ENCODE measurements at regions not wholly inside any gene's neighbourhood (a gene's known extent, or its start where the extent isn't known, plus 50 kb on each side); places are given as distances from the start of the nearest gene placed in this dataset.

GRCh38 chr6:112459758-112460304, 112.7 kb downstream of the RFPL4B start:
- Histone ChIP-seq H3K4me1 (ENCODE audit: insufficient read depth, low read length, severe bottlenecking) (no peaks in the 10 kb centered on the region), H2AFZ (ENCODE audit: low read length) (no peak overlapping the region), H3K4me3 (ENCODE audit: low read depth, low read length, poor library complexity, severe bottlenecking) (no peak overlapping the region), H3K9ac (ENCODE audit: low read length) (no peak overlapping the region), H3K27ac (ENCODE audit: low read depth, low read length, poor library complexity, severe bottlenecking) (no peak overlapping the region), H3K4me2 (ENCODE audit: low read length) (no peak overlapping the region), H3F3A (ENCODE audit: insufficient read depth, low read length) (no peaks in the 10 kb centered on the region), H3K27me3 (ENCODE audit: insufficient read depth, low read length) (no peaks in the 10 kb centered on the region), H3K36me3 (ENCODE audit: insufficient read depth, low read length) (no peaks in the 10 kb centered on the region), H3K79me2 (ENCODE audit: insufficient read depth, low read length) (no peaks in the 10 kb centered on the region), H3K9me3 (ENCODE audit: low read length) (no peaks in the 10 kb centered on the region), H3K9me2 (ENCODE audit: low read depth, low read length) (no peaks in the 10 kb centered on the region), H4K20me1 (ENCODE audit: insufficient read depth, low read length) (no peaks in the 10 kb centered on the region)
- TF ChIP-seq EZH2 (IDR thresholded peaks at IDR 0.05; ENCODE audit: borderline replicate concordance, low read length) (no peak), CTCF (IDR thresholded peaks at IDR 0.05; ENCODE audit: low read length) (no peak)

GRCh38 chr6:112464901-112465665, 118.0 kb downstream of the RFPL4B start:
- no peak overlapping the region for H3K4me2 ChIP-seq (ENCODE audit: low read length)
- H3K9ac ChIP-seq (ENCODE audit: low read length) = no peak overlapping the region

DNA sequence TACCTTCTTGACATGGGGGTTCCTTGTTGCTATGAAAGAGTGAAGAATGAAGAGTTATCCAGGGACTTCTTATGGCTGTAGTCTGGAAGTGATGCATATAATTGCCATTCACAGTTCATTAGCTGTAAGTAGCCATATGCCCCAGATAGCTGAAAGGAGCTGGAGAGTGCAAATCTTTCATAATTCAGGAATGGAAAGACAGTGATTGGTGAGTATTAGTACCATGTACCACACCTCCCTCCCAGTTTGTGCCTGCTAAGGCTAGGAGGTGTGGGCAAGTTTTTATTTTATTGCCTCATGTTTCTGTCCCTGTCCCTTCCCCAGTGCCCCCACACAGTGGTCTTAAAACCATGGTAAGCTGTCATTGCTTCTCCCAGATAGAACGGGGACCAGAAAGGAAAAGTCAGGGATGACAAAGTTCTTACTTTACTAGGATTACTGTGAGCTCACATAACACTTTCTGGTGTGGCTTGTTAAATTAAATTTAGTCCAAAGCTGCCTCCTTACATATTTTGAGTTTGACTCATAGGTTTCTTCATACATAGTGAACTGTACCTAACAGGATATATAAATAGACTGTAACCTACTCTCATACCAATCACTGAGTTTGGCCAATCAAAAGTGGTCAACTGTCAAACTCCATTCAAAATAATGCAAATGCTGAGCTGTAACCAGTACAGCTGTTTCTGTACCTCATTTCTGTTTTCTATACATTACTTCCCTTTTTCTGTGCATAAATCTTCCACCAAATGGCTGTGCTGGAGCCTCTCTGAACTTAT, 119.4 kb downstream of the RFPL4B start:
- no peaks in the 10 kb centered on the region for H3K27me3 ChIP-seq (ENCODE audit: insufficient read depth, low read length)
- H3K27ac ChIP-seq (ENCODE audit: low read depth, low read length, poor library complexity, severe bottlenecking) = no peak overlapping the region
- no peak overlapping the region for H3K4me3 ChIP-seq (ENCODE audit: low read depth, low read length, poor library complexity, severe bottlenecking)
- H3K4me1 ChIP-seq (ENCODE audit: insufficient read depth, low read length, severe bottlenecking) = no peaks in the 10 kb centered on the region
- H3K9me2 ChIP-seq (ENCODE audit: low read depth, low read length) = no peaks in the 10 kb centered on the region
- H3K79me2 ChIP-seq (ENCODE audit: insufficient read depth, low read length) = no peaks in the 10 kb centered on the region
- no peaks in the 10 kb centered on the region for H3K9me3 ChIP-seq (ENCODE audit: low read length)
- no peaks in the 10 kb centered on the region for H3K36me3 ChIP-seq (ENCODE audit: insufficient read depth, low read length)
- no peaks in the 10 kb centered on the region for H3F3A ChIP-seq (ENCODE audit: insufficient read depth, low read length)
- H3K9ac ChIP-seq (ENCODE audit: low read length) = no peak overlapping the region
- TF ChIP-seq CTCF (IDR thresholded peaks at IDR 0.05; ENCODE audit: low read length) (no peak), EZH2 (IDR thresholded peaks at IDR 0.05; ENCODE audit: borderline replicate concordance, low read length) (no peak)
- no peak overlapping the region for H2AFZ ChIP-seq (ENCODE audit: low read length)
- no peak overlapping the region for H3K4me2 ChIP-seq (ENCODE audit: low read length)
- H4K20me1 ChIP-seq (ENCODE audit: insufficient read depth, low read length) = no peaks in the 10 kb centered on the region

More at GRCh38 chr6:112464901-112465665, 118.0 kb downstream of the RFPL4B start:
- no peaks in the 10 kb centered on the region for H3K4me1 ChIP-seq (ENCODE audit: insufficient read depth, low read length, severe bottlenecking)
- H3F3A ChIP-seq (ENCODE audit: insufficient read depth, low read length) = no peaks in the 10 kb centered on the region
- H3K9me2 ChIP-seq (ENCODE audit: low read depth, low read length) = no peaks in the 10 kb centered on the region
- H3K27ac ChIP-seq (ENCODE audit: low read depth, low read length, poor library complexity, severe bottlenecking) = no peak overlapping the region
- H3K36me3 ChIP-seq (ENCODE audit: insufficient read depth, low read length) = no peaks in the 10 kb centered on the region
- no peaks in the 10 kb centered on the region for H4K20me1 ChIP-seq (ENCODE audit: insufficient read depth, low read length)
- H3K4me3 ChIP-seq (ENCODE audit: low read depth, low read length, poor library complexity, severe bottlenecking) = no peak overlapping the region
- no peaks in the 10 kb centered on the region for H3K27me3 ChIP-seq (ENCODE audit: insufficient read depth, low read length)
- TF ChIP-seq CTCF (IDR thresholded peaks at IDR 0.05; ENCODE audit: low read length) = no peak
- no peak for TF ChIP-seq EZH2 (IDR thresholded peaks at IDR 0.05; ENCODE audit: borderline replicate concordance, low read length)
- no peak overlapping the region for H2AFZ ChIP-seq (ENCODE audit: low read length)
- H3K9me3 ChIP-seq (ENCODE audit: low read length) = no peaks in the 10 kb centered on the region
- no peaks in the 10 kb centered on the region for H3K79me2 ChIP-seq (ENCODE audit: insufficient read depth, low read length)
